CD4-positive, CD25-positive, alpha-beta regulatory T cell (primary cell): ENCODE measurements at regions not wholly inside any gene's neighbourhood (a gene's known extent, or its start where the extent isn't known, plus 50 kb on each side); places are given as distances from the start of the nearest gene placed in this dataset.
"Not testable (repeated sequence)": the region's sequence is repeated elsewhere in the genome, so short reads cannot be mapped to it uniquely, and the experiment has no call there.

Experiments
- ATAC-seq, 2 donors: fragments of 150-1000 bp; cut with Tn5 transposase; one replicate each; pipeline ENCODE4 v1.10.0; 2021; ENCODE audit warnings: low read depth in 2 of 2, moderate number of reproducible peaks in 2 of 2, moderate library complexity in 1 of 2
- DNase-seq, 3 donors: peaks; one replicate each; pipeline versions ENCODE4 v3.0.0 to v3.0.0-alpha.2; 2012 to 2022; ENCODE audit warnings: mixed read lengths in 1 of 3
- H3K27ac ChIP-seq: one replicate; pipeline ENCODE4 v1.7.0; 2013; ENCODE audit warnings: mild to moderate bottlenecking, low read length; ENCODE audit not compliant: insufficient read depth, poor library complexity, severe bottlenecking
- H3K27me3 ChIP-seq: one replicate; pipeline ENCODE4 v1.7.0; 2013; ENCODE audit warnings: low read length; ENCODE audit not compliant: control insufficient read depth, insufficient read depth
- H3K36me3 ChIP-seq: one replicate; pipeline ENCODE4 v1.7.0; 2013; ENCODE audit warnings: mild to moderate bottlenecking, low read length, moderate library complexity; ENCODE audit not compliant: control insufficient read depth, insufficient read depth
- H3K4me1 ChIP-seq: 2 replicates; pipeline ENCODE4 v1.7.0; 2013; ENCODE audit warnings: mild to moderate bottlenecking, low read length; ENCODE audit not compliant: insufficient read depth, control insufficient read depth, poor library complexity, severe bottlenecking
- H3K4me3 ChIP-seq: one replicate; pipeline ENCODE4 v1.7.0; 2013; ENCODE audit warnings: low read depth, mild to moderate bottlenecking, low read length, moderate library complexity
- H3K9me3 ChIP-seq, 2 experiments: 1 replicate in 1 of 2; 2 replicates in 1 of 2; pipeline ENCODE4 v1.7.0; 2013; ENCODE audit warnings: low read length in 2 of 2, mild to moderate bottlenecking in 1 of 2, moderate library complexity in 1 of 2; ENCODE audit not compliant: control insufficient read depth in 2 of 2
- H3K27ac Mint-ChIP-seq, 3 donors: one replicate each; pipeline ENCODE4 v1.8.0; 2020 to 2022; ENCODE audit warnings: mild to moderate bottlenecking in 3 of 3, mixed read lengths in 3 of 3, moderate library complexity in 2 of 3
- H3K27me3 Mint-ChIP-seq: one replicate; pipeline ENCODE4 v1.8.0; 2022; ENCODE audit warnings: mild to moderate bottlenecking, mixed read lengths
- H3K36me3 Mint-ChIP-seq: one replicate; pipeline ENCODE4 v1.8.0; 2020; ENCODE audit warnings: mixed read lengths
- H3K4me1 Mint-ChIP-seq, 4 donors: one replicate each; pipeline ENCODE4 v1.8.0; 2020 to 2022; ENCODE audit warnings: mixed read lengths in 4 of 4, mild to moderate bottlenecking in 1 of 4
- H3K4me3 Mint-ChIP-seq, 4 donors: one replicate each; pipeline ENCODE4 v1.8.0; 2020 to 2022; ENCODE audit warnings: mild to moderate bottlenecking in 4 of 4, mixed read lengths in 4 of 4, moderate library complexity in 3 of 4
- H3K9me3 Mint-ChIP-seq, 7 donors: one replicate each; pipeline ENCODE4 v1.8.0; 2020 to 2022; ENCODE audit warnings: mixed read lengths in 7 of 7, mild to moderate bottlenecking in 3 of 7, moderate library complexity in 2 of 7

GRCh38 chr17:5980941-5981340 is 89.2 kb upstream of the WSCD1 start:
- no peak for DNase-seq
- Mint-ChIP-seq H3K27ac (no peak overlapping the region), H3K9me3 (peaks cover 0 to 2% (median 0%) of the 10 kb centered on the region in 7 donors), H3K4me1 (no peaks in the 10 kb centered on the region), H3K36me3 (no peaks in the 10 kb centered on the region), H3K4me3 (no peak overlapping the region), H3K27me3 (peaks cover 4% of the 10 kb centered on the region)
- no peak overlapping the region for H3K27ac ChIP-seq
- H3K27me3 ChIP-seq: no peaks in the 10 kb centered on the region
- H3K9me3 ChIP-seq: no peaks in the 10 kb centered on the region
- H3K4me1 ChIP-seq: no peaks in the 10 kb centered on the region
- no peaks in the 10 kb centered on the region for H3K36me3 ChIP-seq
- ATAC-seq: no peak
- H3K4me3 ChIP-seq: no peak overlapping the region

GRCh38 chr17:5986644-5987043 is 83.5 kb upstream of the WSCD1 start:
- no peaks in the 10 kb centered on the region for H3K36me3 Mint-ChIP-seq
- DNase-seq (no peak), ATAC-seq (no peak)
- no peaks in the 10 kb centered on the region for H3K4me1 Mint-ChIP-seq
- Histone ChIP-seq H3K4me1 (no peaks in the 10 kb centered on the region), H3K36me3 (no peaks in the 10 kb centered on the region), H3K27me3 (no peaks in the 10 kb centered on the region), H3K9me3 (no peaks in the 10 kb centered on the region), H3K27ac (no peak overlapping the region), H3K4me3 (no peak overlapping the region)
- no peak overlapping the region for H3K4me3 Mint-ChIP-seq
- no peak overlapping the region for H3K27ac Mint-ChIP-seq
- peaks cover 21% of the 10 kb centered on the region for H3K27me3 Mint-ChIP-seq
- H3K9me3 Mint-ChIP-seq: peaks cover 0 to 2% (median 0%) of the 10 kb centered on the region in 7 donors

- no peaks in the 10 kb centered on the region for H3K9me3 ChIP-seq
Observed at GRCh38 chr17:6000426-6000825, 69.8 kb upstream of the WSCD1 start.

GRCh38 chr17:6003221-6003620 is 67.0 kb upstream of the WSCD1 start:
- not testable (repeated sequence) for H3K4me3 Mint-ChIP-seq, DNase-seq, H3K4me1 Mint-ChIP-seq, H3K36me3 ChIP-seq, H3K4me1 ChIP-seq, H3K36me3 Mint-ChIP-seq, H3K27ac Mint-ChIP-seq, H3K9me3 Mint-ChIP-seq, H3K9me3 ChIP-seq, H3K27ac ChIP-seq, H3K27me3 ChIP-seq, H3K4me3 ChIP-seq, ATAC-seq
- H3K27me3 Mint-ChIP-seq: peaks cover 12% of the 10 kb centered on the region

More at GRCh38 chr17:6000426-6000825, 69.8 kb upstream of the WSCD1 start:
- no peak overlapping the region for H3K27ac Mint-ChIP-seq
- H3K27me3 Mint-ChIP-seq: peaks cover 11% of the 10 kb centered on the region
- H3K36me3 Mint-ChIP-seq: no peaks in the 10 kb centered on the region
- no peaks in the 10 kb centered on the region for H3K4me1 Mint-ChIP-seq
- DNase-seq: no peak
- H3K9me3 Mint-ChIP-seq: peaks cover 0 to 3% (median 0%) of the 10 kb centered on the region in 7 donors
- ATAC-seq: no peak
- Histone ChIP-seq H3K4me1 (no peaks in the 10 kb centered on the region), H3K27me3 (no peaks in the 10 kb centered on the region), H3K36me3 (no peaks in the 10 kb centered on the region), H3K4me3 (no peak overlapping the region), H3K27ac (no peak overlapping the region)
- no peak overlapping the region for H3K4me3 Mint-ChIP-seq

- Mint-ChIP-seq H3K27me3 (peaks cover 8% of the 10 kb centered on the region), H3K4me3 (no peak overlapping the region), H3K4me1 (no peaks in the 10 kb centered on the region), H3K9me3 (peaks cover 0 to 3% (median 0%) of the 10 kb centered on the region in 7 donors), H3K27ac (no peak overlapping the region), H3K36me3 (no peaks in the 10 kb centered on the region)
- Histone ChIP-seq H3K36me3 (no peaks in the 10 kb centered on the region), H3K4me1 (no peaks in the 10 kb centered on the region), H3K9me3 (no peaks in the 10 kb centered on the region), H3K4me3 (no peak overlapping the region), H3K27ac (no peak overlapping the region), H3K27me3 (no peaks in the 10 kb centered on the region)
- DNase-seq: no peak
- no peak for ATAC-seq
Observed at GRCh38 chr17:6005939-6006338, 64.2 kb upstream of the WSCD1 start.

GRCh38 chr17:6011206-6011605 is 59.0 kb upstream of the WSCD1 start:
- Histone ChIP-seq H3K36me3 (no peaks in the 10 kb centered on the region), H3K4me3 (no peak overlapping the region), H3K9me3 (no peaks in the 10 kb centered on the region), H3K4me1 (no peaks in the 10 kb centered on the region), H3K27ac (no peak overlapping the region), H3K27me3 (no peaks in the 10 kb centered on the region)
- Mint-ChIP-seq H3K9me3 (peaks cover 0 to 1% (median 0%) of the 10 kb centered on the region in 7 donors), H3K27me3 (peaks cover 5% of the 10 kb centered on the region), H3K27ac (no peak overlapping the region), H3K4me1 (no peaks in the 10 kb centered on the region), H3K4me3 (no peak overlapping the region), H3K36me3 (no peaks in the 10 kb centered on the region)
- DNase-seq (no peak), ATAC-seq (no peak)

- H3K27ac Mint-ChIP-seq: no peak overlapping the region
- no peaks in the 10 kb centered on the region for H3K36me3 Mint-ChIP-seq
- ATAC-seq (no peak), DNase-seq (no peak)
- Histone ChIP-seq H3K36me3 (no peaks in the 10 kb centered on the region), H3K9me3 (no peaks in the 10 kb centered on the region), H3K4me3 (no peak overlapping the region), H3K27ac (no peak overlapping the region), H3K4me1 (no peaks in the 10 kb centered on the region), H3K27me3 (peaks cover 6% of the 10 kb centered on the region)
- no peak overlapping the region for H3K4me3 Mint-ChIP-seq
- H3K4me1 Mint-ChIP-seq: no peaks in the 10 kb centered on the region
- H3K27me3 Mint-ChIP-seq: peaks cover 5% of the 10 kb centered on the region
- no peaks in the 10 kb centered on the region for H3K9me3 Mint-ChIP-seq
Observed at GRCh38 chr17:6018788-6019187, 51.4 kb upstream of the WSCD1 start.

- H3K27ac ChIP-seq: no peak overlapping the region
- no peaks in the 10 kb centered on the region for H3K36me3 ChIP-seq
- Mint-ChIP-seq H3K4me1 (no peaks in the 10 kb centered on the region), H3K4me3 (no peak overlapping the region), H3K36me3 (no peaks in the 10 kb centered on the region), H3K9me3 (no peaks in the 10 kb centered on the region), H3K27me3 (peaks cover 5% of the 10 kb centered on the region), H3K27ac (no peak overlapping the region)
- ATAC-seq (no peak), DNase-seq (no peak)
- no peak overlapping the region for H3K4me3 ChIP-seq
- no peaks in the 10 kb centered on the region for H3K4me1 ChIP-seq
- peaks cover 6% of the 10 kb centered on the region for H3K27me3 ChIP-seq
- H3K9me3 ChIP-seq: no peaks in the 10 kb centered on the region
Observed at GRCh38 chr17:6019959-6020358, 50.2 kb upstream of the WSCD1 start.
